ENCODE measurements at regions not wholly inside any gene's neighbourhood (a gene's known extent, or its start where the extent isn't known, plus 50 kb on each side); places are given as distances from the start of the nearest gene placed in this dataset.

DNA sequence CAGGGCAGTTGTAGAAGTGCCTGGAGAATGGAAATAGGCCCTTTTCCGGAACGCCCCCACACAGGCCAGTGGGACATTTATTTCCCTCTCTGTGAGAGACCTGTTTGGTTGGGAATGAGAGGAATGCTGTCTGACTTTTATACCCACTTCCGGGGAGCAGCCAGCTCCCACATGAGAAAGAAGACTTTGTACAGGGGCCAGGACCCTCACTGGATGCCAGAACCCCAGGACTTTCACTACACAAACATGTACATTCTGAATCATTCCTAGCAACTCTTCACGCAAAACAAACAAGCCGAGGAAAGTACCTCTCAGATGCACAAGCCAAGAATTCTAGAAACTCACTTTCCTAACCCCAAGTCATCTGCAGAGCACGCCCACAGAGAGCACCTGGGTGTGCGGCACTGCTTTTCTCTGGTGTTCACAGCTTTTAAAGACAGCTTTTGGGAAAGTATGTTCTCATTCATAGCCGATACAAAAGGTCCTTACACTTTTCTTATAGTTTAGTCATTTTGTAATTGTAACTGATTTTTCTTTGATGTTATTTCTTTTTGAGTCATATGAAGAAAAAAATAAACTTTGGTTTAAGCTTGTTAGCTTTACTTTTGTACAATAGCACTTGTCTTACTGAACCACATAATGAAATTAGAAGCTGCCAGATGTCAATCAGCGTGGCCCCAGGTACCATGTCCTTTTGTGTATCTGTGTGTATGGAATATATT is 856.1 kb upstream of the ID2 start:
- ATAC-seq (ENCODE audit: low read depth in 2 of 2) (no peak), DNase-seq (no peak)
- H3K4me3 Mint-ChIP-seq, result no peak overlapping the region
- no peaks in the 10 kb centered on the region for H3K36me3 Mint-ChIP-seq
- H3K4me1 Mint-ChIP-seq, result no peaks in the 10 kb centered on the region
- H3K27me3 Mint-ChIP-seq, result peaks cover 0 to 9% (median 4%) of the 10 kb centered on the region in 3 donors
- H3K9me3 Mint-ChIP-seq, result peaks cover 0 to 2% (median 0%) of the 10 kb centered on the region in 7 donors
- no peak overlapping the region for H3K27ac Mint-ChIP-seq

DNA sequence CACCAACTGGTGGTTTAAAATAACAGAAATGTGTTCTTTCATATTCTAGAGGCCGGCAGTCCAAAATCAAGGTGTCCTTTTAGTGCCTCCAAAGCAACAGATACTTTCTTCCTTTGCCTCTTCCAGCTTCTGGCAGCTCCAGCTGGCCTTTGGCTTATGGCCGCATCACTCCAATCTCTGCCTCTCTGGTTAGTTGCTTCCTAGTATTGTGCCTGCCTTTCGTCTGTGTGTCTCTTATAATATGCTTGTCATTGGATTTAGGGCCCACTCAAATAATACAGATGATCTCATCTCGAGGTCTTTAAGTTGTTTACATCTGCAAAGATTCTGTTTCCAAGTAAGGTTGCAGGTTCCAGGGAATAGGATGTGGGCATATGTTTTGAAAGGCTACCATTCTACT is 855.2 kb upstream of the ID2 start:
- Mint-ChIP-seq H3K9me3 (peaks cover 0 to 2% (median 0%) of the 10 kb centered on the region in 7 donors), H3K4me1 (no peaks in the 10 kb centered on the region), H3K36me3 (no peaks in the 10 kb centered on the region), H3K27ac (no peak overlapping the region), H3K4me3 (no peak overlapping the region), H3K27me3 (peaks cover 0 to 9% (median 4%) of the 10 kb centered on the region in 3 donors)
- DNase-seq (no peak), ATAC-seq (ENCODE audit: low read depth in 2 of 2) (no peak)

DNA sequence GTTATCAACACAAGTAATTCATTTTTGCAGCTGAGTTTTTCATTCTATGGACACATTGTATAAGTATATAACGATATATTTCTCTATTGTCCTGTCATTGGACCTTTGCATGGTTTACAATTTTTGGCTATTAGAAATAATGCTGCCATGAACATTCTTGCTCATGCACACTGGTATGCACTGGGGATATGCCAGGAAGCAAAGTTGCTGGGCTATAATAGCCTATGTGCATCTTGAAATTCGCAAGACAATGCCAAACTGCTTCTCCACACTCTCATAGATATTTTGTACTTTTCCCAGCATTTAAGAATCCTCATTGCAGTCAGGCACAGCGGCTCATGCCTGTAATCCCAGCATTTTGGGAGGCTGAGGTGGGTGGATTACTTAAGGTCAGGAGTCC is 852.6 kb upstream of the ID2 start:
- Mint-ChIP-seq H3K27me3 (peaks cover 0 to 9% (median 4%) of the 10 kb centered on the region in 3 donors), H3K9me3 (peaks cover 0 to 10% (median 3%) of the 10 kb centered on the region in 7 donors), H3K4me3 (no peak overlapping the region), H3K36me3 (peaks cover 0 to 8% of the 10 kb centered on the region in 2 donors), H3K4me1 (no peaks in the 10 kb centered on the region), H3K27ac (no peak overlapping the region)
- no peak for DNase-seq
- ATAC-seq (ENCODE audit: low read depth in 2 of 2), result no peak

DNA sequence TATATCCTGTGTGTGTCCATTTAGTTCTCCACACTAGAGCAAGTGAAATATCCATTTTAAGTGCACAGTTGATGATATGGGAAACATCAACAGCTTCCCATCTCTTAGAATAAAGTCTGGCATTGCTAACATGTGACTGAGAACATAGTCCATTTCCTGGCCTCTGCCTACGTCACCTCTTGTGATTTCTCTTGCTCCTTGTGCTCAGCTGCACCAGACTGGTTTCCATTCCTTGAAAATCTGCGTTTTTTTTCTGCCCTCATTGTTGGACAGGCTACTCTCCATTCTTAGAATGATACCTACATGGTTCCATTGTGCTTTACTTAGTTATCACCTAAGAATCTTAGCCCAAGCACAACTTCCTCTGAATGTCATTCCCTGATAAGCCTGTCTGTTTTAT is 851.2 kb upstream of the ID2 start:
- DNase-seq, result no peak
- H3K27ac Mint-ChIP-seq, result no peak overlapping the region
- H3K36me3 Mint-ChIP-seq, result peaks cover 5 to 8% of the 10 kb centered on the region in 2 donors
- no peak for ATAC-seq (ENCODE audit: low read depth in 2 of 2)
- peaks cover 5 to 6% (median 6%) of the 10 kb centered on the region in 3 donors for H3K4me1 Mint-ChIP-seq
- H3K9me3 Mint-ChIP-seq, result peaks cover 6 to 24% (median 12%) of the 10 kb centered on the region in 7 donors
- peaks cover 0 to 9% (median 4%) of the 10 kb centered on the region in 3 donors for H3K27me3 Mint-ChIP-seq
- no peak overlapping the region for H3K4me3 Mint-ChIP-seq

DNA sequence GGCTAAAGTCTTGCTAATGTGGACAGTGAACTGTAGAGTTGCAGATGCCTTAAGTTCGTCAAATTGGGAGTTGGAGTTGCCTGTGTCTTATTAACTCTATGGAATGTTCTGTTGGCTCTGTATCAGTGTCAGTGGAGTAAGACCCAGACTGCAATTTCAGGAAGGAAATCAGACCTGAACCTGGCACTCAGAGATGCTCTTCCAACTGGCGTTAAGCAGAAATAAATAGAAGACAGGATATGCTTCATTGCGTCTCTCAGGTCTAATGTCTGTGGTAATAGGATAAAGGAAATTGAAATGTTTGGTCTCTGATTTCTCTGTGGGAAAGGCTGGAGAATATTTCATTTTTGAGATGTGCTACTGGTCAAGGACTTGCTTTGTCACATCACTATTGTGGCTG is 846.7 kb upstream of the ID2 start:
- DNase-seq, result no peak

DNA sequence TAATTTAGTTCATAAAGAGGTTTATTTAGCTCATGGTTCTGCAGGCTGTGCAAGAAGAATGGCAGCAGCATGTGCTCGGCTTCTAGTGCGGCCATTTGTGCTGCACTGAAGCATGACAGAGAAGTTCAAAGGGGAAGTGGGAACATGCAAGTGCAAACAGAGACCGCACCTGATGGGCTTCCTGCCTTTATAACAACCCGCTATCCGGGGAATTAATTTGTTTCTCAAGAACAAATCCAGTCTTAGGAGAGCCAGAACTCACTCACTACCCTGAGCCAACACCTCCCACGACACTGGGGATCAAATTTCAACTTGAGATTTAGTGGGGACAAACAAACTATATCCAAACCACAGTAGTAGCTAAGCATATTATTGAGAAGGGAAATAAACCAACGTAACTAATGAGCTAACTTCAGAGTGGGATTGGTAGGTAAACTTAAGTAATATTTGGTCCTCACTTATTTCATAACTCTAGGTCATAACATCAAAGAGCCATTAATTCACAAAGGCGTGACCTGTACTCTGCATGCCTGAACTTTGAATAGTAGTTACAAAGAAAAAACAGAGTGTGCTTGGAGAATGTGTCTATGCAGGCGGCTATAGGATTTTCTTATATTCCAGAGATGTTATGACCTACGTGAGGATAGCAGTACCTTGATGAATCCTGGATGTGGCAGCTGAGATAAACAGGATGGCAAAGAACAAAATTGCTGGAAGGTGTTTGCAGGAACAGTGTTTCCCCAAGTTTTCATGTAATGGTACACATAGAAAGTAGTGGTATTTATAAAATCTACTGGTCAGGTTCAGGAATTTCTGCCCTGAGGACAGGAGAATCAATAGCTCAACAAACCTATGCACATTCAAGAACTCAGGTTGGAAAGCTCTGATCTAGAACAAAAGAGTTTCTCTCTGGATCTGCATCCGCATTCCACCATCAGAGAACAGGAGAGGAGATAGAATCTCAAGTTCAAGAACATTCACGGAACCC is 845.9 kb upstream of the ID2 start:
- peak; percentile 42 for DNase-seq
- Mint-ChIP-seq H3K27ac (peak overlapping the region in 1 of 6 donors; percentile 68), H3K4me1 (peaks cover 14 to 15% (median 15%) of the 10 kb centered on the region in 3 donors), H3K27me3 (peaks cover 0 to 9% (median 5%) of the 10 kb centered on the region in 3 donors), H3K4me3 (peak overlapping the region in 4 of 8 donors; percentile 19 to 83 (median 42)), H3K9me3 (peaks cover 7 to 51% (median 17%) of the 10 kb centered on the region in 7 donors), H3K36me3 (peaks cover 6 to 18% of the 10 kb centered on the region in 2 donors)
- ATAC-seq (ENCODE audit: low read depth in 2 of 2), result peak; percentile 86 to 98

More for the DNA sequence above, 846.7 kb upstream of the ID2 start:
- peak overlapping the region in 1 of 6 donors; percentile 45 for H3K27ac Mint-ChIP-seq
- peak overlapping the region in 3 of 8 donors; percentile 19 to 83 (median 50) for H3K4me3 Mint-ChIP-seq
- H3K9me3 Mint-ChIP-seq, result peaks cover 6 to 43% (median 15%) of the 10 kb centered on the region in 7 donors
- H3K4me1 Mint-ChIP-seq, result peaks cover 14 to 15% (median 15%) of the 10 kb centered on the region in 3 donors
- no peak for ATAC-seq (ENCODE audit: low read depth in 2 of 2)
- peaks cover 0 to 15% (median 5%) of the 10 kb centered on the region in 3 donors for H3K27me3 Mint-ChIP-seq
- H3K36me3 Mint-ChIP-seq, result peaks cover 6 to 18% of the 10 kb centered on the region in 2 donors

DNA sequence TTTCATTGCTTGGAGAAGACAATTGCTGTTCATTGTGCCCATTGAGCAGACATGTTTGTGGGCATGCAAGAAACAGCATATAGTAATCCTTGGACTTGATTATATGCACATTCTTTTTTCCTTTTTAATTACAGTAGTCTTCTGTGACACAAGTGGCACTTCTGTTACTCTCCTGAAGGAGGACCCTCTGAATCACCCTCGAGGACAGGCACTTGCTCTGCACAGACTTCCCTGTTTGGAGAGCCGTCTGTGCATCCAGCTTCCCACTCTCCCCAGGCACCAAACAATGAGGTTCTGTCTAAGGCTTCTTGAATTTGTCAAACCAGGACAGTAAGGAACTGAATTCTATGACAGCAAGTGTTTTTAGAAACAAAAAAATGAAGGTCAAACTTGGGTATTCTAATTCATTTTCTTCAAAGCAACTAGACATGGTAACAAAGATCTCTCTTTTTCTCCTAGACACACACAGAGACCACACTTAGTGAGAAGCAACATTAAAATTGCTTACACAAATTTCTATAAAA is 844.6 kb upstream of the ID2 start:
- DNase-seq, result no peak
- H3K4me1 Mint-ChIP-seq, result peaks cover 14 to 15% (median 15%) of the 10 kb centered on the region in 3 donors
- no peak overlapping the region for H3K4me3 Mint-ChIP-seq
- H3K27ac Mint-ChIP-seq, result no peak overlapping the region
- H3K36me3 Mint-ChIP-seq, result peaks cover 6 to 18% of the 10 kb centered on the region in 2 donors
- H3K9me3 Mint-ChIP-seq, result peaks cover 9 to 56% (median 22%) of the 10 kb centered on the region in 7 donors
- no peak for ATAC-seq (ENCODE audit: low read depth in 2 of 2)
- peaks cover 0 to 9% (median 5%) of the 10 kb centered on the region in 3 donors for H3K27me3 Mint-ChIP-seq

DNA sequence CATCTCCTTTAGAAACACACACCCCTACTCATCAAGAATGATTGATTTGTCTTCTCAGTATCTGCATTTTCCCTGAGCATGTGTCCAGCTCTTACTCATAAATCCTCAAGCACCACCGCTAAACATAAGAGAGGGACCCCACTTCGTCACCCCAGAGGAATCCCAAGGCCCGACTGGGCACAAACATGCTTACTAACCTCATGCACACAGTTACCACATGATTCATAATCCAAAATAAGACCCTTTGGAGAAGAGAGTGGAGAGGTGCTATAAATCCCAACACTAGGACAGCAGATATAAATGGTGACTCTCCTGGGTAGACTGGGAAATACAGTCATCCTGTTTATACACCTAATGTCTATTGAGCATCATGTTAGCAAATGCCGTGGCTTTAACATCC is 843.2 kb upstream of the ID2 start:
- H3K27me3 Mint-ChIP-seq, result peaks cover 0 to 9% (median 5%) of the 10 kb centered on the region in 3 donors
- H3K4me3 Mint-ChIP-seq, result no peak overlapping the region
- DNase-seq (no peak), ATAC-seq (ENCODE audit: low read depth in 2 of 2) (no peak)
- H3K9me3 Mint-ChIP-seq, result peaks cover 6 to 53% (median 22%) of the 10 kb centered on the region in 7 donors
- H3K27ac Mint-ChIP-seq, result peak overlapping the region in 1 of 6 donors; percentile 3
- peaks cover 6 to 10% of the 10 kb centered on the region in 2 donors for H3K36me3 Mint-ChIP-seq
- peaks cover 14 to 15% (median 15%) of the 10 kb centered on the region in 3 donors for H3K4me1 Mint-ChIP-seq

DNA sequence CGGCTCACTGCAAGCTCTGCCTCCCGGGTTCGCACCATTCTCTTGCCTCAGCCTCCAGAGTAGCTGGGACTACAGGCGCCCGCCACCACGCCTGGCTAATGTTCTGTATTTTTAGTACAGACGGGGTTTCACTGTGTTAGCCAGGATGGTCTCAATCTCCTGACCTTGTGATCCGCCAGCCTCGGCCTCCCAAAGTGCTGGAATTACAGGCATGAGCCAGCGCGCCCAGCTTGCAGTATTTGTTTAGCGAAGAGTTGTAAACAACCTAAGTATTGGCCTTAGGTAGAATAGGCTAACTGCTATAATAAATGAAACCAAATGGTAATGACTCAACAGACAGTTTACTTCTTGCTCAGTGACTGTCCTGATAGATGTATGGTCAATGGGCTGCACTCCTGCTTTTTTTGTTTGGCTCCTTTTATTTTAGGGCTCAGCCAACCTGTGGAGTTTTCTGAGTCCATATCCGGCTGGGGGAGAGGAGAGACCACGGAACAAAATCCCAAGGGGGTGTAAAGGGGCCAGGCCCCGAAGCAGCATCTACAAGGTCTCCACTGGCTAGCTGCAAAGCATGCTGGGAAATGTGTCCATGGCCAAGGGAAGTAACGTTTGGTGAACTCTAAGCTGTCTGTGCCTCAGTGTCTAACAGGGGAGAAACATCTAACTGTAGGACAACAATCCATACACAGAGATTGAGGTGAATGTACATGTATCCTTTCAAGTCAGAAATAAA is 841.0 kb upstream of the ID2 start:
- Mint-ChIP-seq H3K27me3 (peaks cover 0 to 9% (median 9%) of the 10 kb centered on the region in 3 donors), H3K27ac (no peak overlapping the region), H3K36me3 (peaks cover 0 to 10% of the 10 kb centered on the region in 2 donors), H3K4me3 (no peak overlapping the region), H3K9me3 (peaks cover under 1 to 37% (median 9%) of the 10 kb centered on the region in 7 donors), H3K4me1 (peaks cover 7% of the 10 kb centered on the region in 3 donors)
- no peak for ATAC-seq (ENCODE audit: low read depth in 2 of 2)
- no peak for DNase-seq

DNA sequence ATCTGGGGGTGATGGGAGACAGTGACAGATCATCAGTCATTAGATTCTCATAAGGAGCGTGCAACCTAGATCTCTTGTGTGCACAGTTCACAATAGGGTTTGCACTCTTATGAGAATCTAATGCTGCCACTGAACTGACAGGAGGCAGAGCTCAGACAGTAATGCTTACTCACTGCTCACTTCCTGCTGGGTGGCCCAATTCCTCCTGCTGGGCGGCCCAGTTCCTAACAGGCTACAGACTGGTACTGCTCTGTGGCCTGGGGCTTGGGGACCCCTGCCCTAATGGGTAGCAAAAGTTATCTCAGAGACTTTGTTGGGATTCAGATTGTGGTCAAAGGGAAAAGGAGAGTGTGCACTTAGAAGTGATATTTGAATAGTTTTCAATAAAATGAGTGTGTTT is 840.1 kb upstream of the ID2 start:
- Mint-ChIP-seq H3K9me3 (peaks cover 0 to 32% (median 9%) of the 10 kb centered on the region in 7 donors), H3K36me3 (peaks cover 0 to 10% of the 10 kb centered on the region in 2 donors), H3K27ac (no peak overlapping the region), H3K27me3 (peaks cover under 1 to 9% (median 9%) of the 10 kb centered on the region in 3 donors), H3K4me1 (no peaks in the 10 kb centered on the region), H3K4me3 (peak overlapping the region in 1 of 8 donors; percentile 24)
- DNase-seq (no peak), ATAC-seq (ENCODE audit: low read depth in 2 of 2) (no peak)

DNA sequence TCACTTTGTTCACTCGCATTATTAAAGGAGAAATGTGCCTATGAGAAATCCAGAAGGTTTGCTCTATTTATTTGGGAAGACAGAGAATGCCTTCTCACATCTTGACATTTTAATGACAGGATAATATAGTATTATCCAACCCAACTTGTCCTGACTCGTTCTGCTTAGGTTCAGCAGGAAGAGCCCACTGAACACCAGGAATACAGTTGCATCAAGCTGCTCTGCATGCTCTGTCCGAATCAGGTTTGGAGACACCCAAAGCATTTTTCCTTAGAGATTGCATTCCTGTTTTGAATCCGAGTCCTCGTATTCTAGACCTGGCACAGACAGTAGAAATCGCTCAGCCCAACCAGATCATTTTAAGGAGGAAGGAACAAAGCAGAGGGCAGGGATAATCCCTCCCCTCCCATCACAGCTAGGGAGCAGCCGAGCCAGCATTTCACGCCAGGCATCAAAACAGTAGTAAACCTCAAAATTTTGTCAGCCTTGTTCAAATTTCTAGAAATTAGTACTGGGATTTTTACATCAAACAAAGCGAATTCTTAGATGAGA is 837.4 kb upstream of the ID2 start:
- no peaks in the 10 kb centered on the region for H3K4me1 Mint-ChIP-seq
- no peak overlapping the region for H3K27ac Mint-ChIP-seq
- no peaks in the 10 kb centered on the region for H3K36me3 Mint-ChIP-seq
- no peak overlapping the region for H3K4me3 Mint-ChIP-seq
- H3K27me3 Mint-ChIP-seq, result peaks cover 6 to 11% (median 6%) of the 10 kb centered on the region in 3 donors
- ATAC-seq (ENCODE audit: low read depth in 2 of 2) (no peak), DNase-seq (no peak)
- peaks cover 0 to 26% (median 8%) of the 10 kb centered on the region in 7 donors for H3K9me3 Mint-ChIP-seq

DNA sequence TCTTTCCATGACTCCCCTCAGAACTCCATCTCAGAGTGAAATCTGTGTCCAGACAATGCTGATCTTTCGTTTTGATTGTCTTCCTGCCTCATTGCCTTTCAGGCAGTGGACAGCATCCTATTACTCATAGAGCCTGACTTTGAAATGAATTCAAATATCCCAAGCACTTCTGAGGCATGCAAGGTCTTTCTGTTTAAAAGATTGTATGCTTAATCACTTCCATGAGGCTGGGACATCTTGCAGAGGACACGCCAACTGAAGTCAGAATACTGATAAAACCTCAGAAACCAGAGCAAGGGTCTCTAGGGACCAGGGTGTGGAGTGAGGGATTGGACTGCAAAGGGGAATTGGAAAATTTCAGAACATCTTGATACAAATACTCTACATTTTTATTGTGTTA is 836.5 kb upstream of the ID2 start:
- Mint-ChIP-seq H3K4me1 (no peaks in the 10 kb centered on the region), H3K27ac (no peak overlapping the region), H3K27me3 (peaks cover 6 to 11% (median 6%) of the 10 kb centered on the region in 3 donors), H3K36me3 (no peaks in the 10 kb centered on the region), H3K4me3 (no peak overlapping the region), H3K9me3 (peaks cover 0 to 18% (median 7%) of the 10 kb centered on the region in 7 donors)
- DNase-seq (no peak), ATAC-seq (ENCODE audit: low read depth in 2 of 2) (no peak)
